Calu3 (cell line): ENCODE measurements at regions not wholly inside any gene's neighbourhood (a gene's known extent, or its start where the extent isn't known, plus 50 kb on each side); places are given as distances from the start of the nearest gene placed in this dataset.

Experiments
- BruUV-seq: library from RNA; stranded (reverse); fragments of 400-500 nt; replicated peaks from 2 replicates; lab custom pipeline; 2021; lab: Mats Ljungman, UMichigan
- CTCF ChIA-PET: fragments of 300-600 bp; sonication (Branson Sonifier 250); formaldehyde crosslinking; loops from one replicate; lab custom pipeline; 2022; ENCODE audit warnings: antibody characterized with exemption; lab: Charles Lee
- DNase-seq: peaks from one replicate; pipeline ENCODE4 v3.0.0; 2022
- H3K27ac Mint-ChIP-seq: one replicate; pipeline ENCODE4 v1.8.0; 2022; ENCODE audit warnings: mixed read lengths; ENCODE audit not compliant: unreplicated experiment
- H3K27me3 Mint-ChIP-seq: one replicate; pipeline ENCODE4 v1.8.0; 2022; ENCODE audit warnings: mixed read lengths; ENCODE audit not compliant: unreplicated experiment
- H3K36me3 Mint-ChIP-seq: one replicate; pipeline ENCODE4 v1.8.0; 2022; ENCODE audit warnings: mild to moderate bottlenecking, moderate library complexity, mixed read lengths; ENCODE audit not compliant: insufficient read depth, unreplicated experiment
- H3K4me1 Mint-ChIP-seq: one replicate; pipeline ENCODE4 v1.8.0; 2022; ENCODE audit warnings: mild to moderate bottlenecking, low read depth, mixed read lengths; ENCODE audit not compliant: unreplicated experiment
- H3K4me3 Mint-ChIP-seq: one replicate; pipeline ENCODE4 v1.8.0; 2022; ENCODE audit warnings: mild to moderate bottlenecking, low read depth, moderate library complexity, mixed read lengths; ENCODE audit not compliant: unreplicated experiment
- H3K9me3 Mint-ChIP-seq: one replicate; pipeline ENCODE4 v1.8.0; 2022; ENCODE audit warnings: low read depth, mixed read lengths; ENCODE audit not compliant: unreplicated experiment
- intact Hi-C: fragments of 100-400 bp; cut with micrococcal nuclease; formaldehyde crosslinking; loops from one replicate; pipeline ENCODE4 v1.10.0; 2022; ENCODE audit not compliant: unreplicated experiment
- TF ChIP-seq, protein P1 (sequence below): fragments of 200-600 bp; IDR thresholded peaks from one replicate; pipeline ENCODE4 v1.8.0; 2022; ENCODE audit warnings: antibody characterized with exemption; ENCODE audit not compliant: unreplicated experiment

DNA sequence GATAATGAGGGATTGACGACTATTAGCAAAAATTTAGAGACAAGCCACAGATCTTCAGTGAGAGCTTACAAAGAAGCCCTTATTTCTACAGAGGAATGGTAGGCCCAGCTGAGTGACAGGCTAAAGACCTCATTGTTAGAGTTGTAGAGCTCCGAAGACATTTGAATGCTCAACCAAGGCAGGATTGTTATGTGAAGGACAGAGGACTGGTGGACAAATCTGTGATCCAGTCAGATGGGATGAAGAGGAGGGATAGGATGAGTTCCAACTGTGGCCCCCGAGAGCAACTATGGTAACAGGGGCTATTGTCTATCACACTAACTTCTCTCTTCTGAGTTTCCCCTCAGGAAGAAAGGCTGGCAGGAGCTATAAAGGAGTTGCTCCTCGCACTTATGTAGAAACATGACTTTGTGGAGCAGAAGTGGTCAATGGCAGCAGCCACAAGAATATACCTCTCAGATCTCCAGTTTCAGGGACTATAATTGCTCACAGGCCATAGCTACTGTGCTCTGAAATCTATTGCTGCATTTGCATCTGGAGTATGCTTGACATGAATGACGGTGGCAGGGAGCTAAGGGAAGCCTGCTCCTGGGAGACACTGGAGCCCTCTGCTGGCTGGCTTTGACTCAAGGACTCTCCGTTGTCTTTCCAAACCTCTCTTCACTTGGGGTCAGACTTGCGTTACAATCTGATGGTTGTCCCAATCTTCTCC is 50.3 kb upstream of the GREB1L start:
- TF ChIP-seq, protein P1, sequence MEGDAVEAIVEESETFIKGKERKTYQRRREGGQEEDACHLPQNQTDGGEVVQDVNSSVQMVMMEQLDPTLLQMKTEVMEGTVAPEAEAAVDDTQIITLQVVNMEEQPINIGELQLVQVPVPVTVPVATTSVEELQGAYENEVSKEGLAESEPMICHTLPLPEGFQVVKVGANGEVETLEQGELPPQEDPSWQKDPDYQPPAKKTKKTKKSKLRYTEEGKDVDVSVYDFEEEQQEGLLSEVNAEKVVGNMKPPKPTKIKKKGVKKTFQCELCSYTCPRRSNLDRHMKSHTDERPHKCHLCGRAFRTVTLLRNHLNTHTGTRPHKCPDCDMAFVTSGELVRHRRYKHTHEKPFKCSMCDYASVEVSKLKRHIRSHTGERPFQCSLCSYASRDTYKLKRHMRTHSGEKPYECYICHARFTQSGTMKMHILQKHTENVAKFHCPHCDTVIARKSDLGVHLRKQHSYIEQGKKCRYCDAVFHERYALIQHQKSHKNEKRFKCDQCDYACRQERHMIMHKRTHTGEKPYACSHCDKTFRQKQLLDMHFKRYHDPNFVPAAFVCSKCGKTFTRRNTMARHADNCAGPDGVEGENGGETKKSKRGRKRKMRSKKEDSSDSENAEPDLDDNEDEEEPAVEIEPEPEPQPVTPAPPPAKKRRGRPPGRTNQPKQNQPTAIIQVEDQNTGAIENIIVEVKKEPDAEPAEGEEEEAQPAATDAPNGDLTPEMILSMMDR: peak; percentile 81
- no peaks in the 10 kb centered on the region for H3K36me3 Mint-ChIP-seq
- no peaks in the 10 kb centered on the region for H3K27me3 Mint-ChIP-seq
- no peak overlapping the region for H3K4me3 Mint-ChIP-seq
- no TSS peak for BruUV-seq
- peaks cover 11% of the 10 kb centered on the region for H3K4me1 Mint-ChIP-seq
- CTCF ChIA-PET: interaction anchor here (0.7 to 1.7 kb wide), 7 partner anchors 12 to 259 kb away, joined by 3 to 4 read pairs (median 3); no protein-coding TSS in a partner anchor
- no peak overlapping the region for H3K27ac Mint-ChIP-seq
- H3K9me3 Mint-ChIP-seq: no peaks in the 10 kb centered on the region
- intact Hi-C loops: loop anchor here (5.0 kb wide), 2 partner anchors 79 to 219 kb away; partner anchors contain the start of gene ROCK1
- DNase-seq: peak; percentile 68
